ENCODE measurements at regions not wholly inside any gene's neighbourhood (a gene's known extent, or its start where the extent isn't known, plus 50 kb on each side); places are given as distances from the start of the nearest gene placed in this dataset.

DNA sequence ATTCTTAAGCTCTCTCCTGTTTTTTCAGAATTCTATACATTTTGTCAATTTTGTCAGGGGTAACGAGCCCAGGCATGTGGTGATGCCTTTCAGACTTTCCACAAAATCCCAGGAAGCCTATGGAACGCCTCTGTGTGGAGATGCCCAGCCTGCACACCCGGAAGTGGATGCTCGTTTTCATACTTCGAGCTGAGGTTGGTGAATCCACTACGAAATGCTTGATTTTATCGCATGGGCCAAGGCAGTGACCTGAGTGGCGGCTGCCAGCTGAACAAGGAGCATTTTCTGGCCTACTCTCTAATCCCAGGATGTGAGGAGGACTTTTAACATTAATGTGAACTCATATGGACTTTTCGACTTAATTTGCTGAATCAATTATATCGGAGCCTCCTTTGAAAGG is 426.7 kb upstream of the B3GAT1 start:
- peaks cover 3% of the 10 kb centered on the region for H3K9me3 Mint-ChIP-seq (ENCODE audit: unreplicated experiment)
- Histone ChIP-seq H3K4me1 (ENCODE audit: insufficient read depth, low read length) (no peaks in the 10 kb centered on the region), H3K4me2 (ENCODE audit: low read length) (no peak overlapping the region), H3K9me3 (ENCODE audit: insufficient read depth, low read depth, low read length) (no peaks in the 10 kb centered on the region), H3K9ac (ENCODE audit: low read length) (no peak overlapping the region), H2AFZ (ENCODE audit: low read depth, low read length) (no peak overlapping the region), H3K27ac (ENCODE audit: low read depth, low read length) (no peak overlapping the region), H3K79me2 (ENCODE audit: insufficient read depth, low read length) (no peaks in the 10 kb centered on the region), H4K20me1 (ENCODE audit: insufficient read depth, low read length) (no peaks in the 10 kb centered on the region), H3K36me3 (ENCODE audit: insufficient read depth, low read length) (no peaks in the 10 kb centered on the region), H3K27me3 (ENCODE audit: insufficient read depth, low read length) (no peaks in the 10 kb centered on the region), H3K4me3 (ENCODE audit: insufficient read depth, low read depth, low read length) (no peak overlapping the region)
- H3K4me3 Mint-ChIP-seq (ENCODE audit: unreplicated experiment) = no peak overlapping the region
- FAIRE-seq (no peak), DNase-seq (ENCODE audit: low read depth) (no peak)
- H3K27ac Mint-ChIP-seq (ENCODE audit: unreplicated experiment) = no peak overlapping the region
- TF ChIP-seq EZH2 (IDR thresholded peaks at IDR 0.05; ENCODE audit: insufficient read depth, low read length) = no peak
- TF ChIP-seq, protein P1, sequence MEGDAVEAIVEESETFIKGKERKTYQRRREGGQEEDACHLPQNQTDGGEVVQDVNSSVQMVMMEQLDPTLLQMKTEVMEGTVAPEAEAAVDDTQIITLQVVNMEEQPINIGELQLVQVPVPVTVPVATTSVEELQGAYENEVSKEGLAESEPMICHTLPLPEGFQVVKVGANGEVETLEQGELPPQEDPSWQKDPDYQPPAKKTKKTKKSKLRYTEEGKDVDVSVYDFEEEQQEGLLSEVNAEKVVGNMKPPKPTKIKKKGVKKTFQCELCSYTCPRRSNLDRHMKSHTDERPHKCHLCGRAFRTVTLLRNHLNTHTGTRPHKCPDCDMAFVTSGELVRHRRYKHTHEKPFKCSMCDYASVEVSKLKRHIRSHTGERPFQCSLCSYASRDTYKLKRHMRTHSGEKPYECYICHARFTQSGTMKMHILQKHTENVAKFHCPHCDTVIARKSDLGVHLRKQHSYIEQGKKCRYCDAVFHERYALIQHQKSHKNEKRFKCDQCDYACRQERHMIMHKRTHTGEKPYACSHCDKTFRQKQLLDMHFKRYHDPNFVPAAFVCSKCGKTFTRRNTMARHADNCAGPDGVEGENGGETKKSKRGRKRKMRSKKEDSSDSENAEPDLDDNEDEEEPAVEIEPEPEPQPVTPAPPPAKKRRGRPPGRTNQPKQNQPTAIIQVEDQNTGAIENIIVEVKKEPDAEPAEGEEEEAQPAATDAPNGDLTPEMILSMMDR (IDR thresholded peaks at IDR 0.05; ENCODE audit: insufficient read depth, low read depth, low read length) = no peak
- H3K27me3 Mint-ChIP-seq (ENCODE audit: low read depth, unreplicated experiment) = peaks cover 49% of the 10 kb centered on the region
- H3K4me1 Mint-ChIP-seq (ENCODE audit: low read depth, unreplicated experiment) = no peaks in the 10 kb centered on the region
- H3K36me3 Mint-ChIP-seq (ENCODE audit: low read depth, unreplicated experiment) = no peaks in the 10 kb centered on the region

DNA sequence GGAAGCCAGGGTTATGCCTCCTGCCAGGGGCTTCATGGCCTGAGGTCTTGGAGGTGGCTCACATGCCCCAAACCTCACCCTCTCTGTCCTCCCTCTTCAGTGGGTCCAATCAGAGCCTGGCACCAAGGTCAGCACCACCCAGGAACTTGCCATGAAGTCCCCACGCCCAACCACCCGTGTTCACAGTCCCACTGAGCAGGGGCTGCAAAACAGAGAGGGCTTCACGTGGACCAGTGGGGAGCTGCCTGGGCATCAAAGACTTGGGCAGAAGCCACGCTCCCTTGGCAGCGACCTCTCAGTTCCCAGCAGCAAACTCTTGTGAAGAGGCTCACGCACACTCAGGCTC is 425.8 kb upstream of the B3GAT1 start:
- TF ChIP-seq EZH2 (IDR thresholded peaks at IDR 0.05; ENCODE audit: insufficient read depth, low read length) = no peak
- TF ChIP-seq, protein P1 (IDR thresholded peaks at IDR 0.05; ENCODE audit: insufficient read depth, low read depth, low read length) = no peak
- Histone ChIP-seq H2AFZ (ENCODE audit: low read depth, low read length) (no peak overlapping the region), H3K9ac (ENCODE audit: low read length) (no peak overlapping the region), H3K9me3 (ENCODE audit: insufficient read depth, low read depth, low read length) (no peaks in the 10 kb centered on the region), H3K4me2 (ENCODE audit: low read length) (no peak overlapping the region), H3K36me3 (ENCODE audit: insufficient read depth, low read length) (no peaks in the 10 kb centered on the region), H3K4me3 (ENCODE audit: insufficient read depth, low read depth, low read length) (no peak overlapping the region), H3K27me3 (ENCODE audit: insufficient read depth, low read length) (no peaks in the 10 kb centered on the region), H4K20me1 (ENCODE audit: insufficient read depth, low read length) (no peaks in the 10 kb centered on the region), H3K27ac (ENCODE audit: low read depth, low read length) (no peak overlapping the region), H3K79me2 (ENCODE audit: insufficient read depth, low read length) (no peaks in the 10 kb centered on the region), H3K4me1 (ENCODE audit: insufficient read depth, low read length) (no peaks in the 10 kb centered on the region)
- no peak for FAIRE-seq
- Mint-ChIP-seq H3K27ac (ENCODE audit: unreplicated experiment) (no peak overlapping the region), H3K4me3 (ENCODE audit: unreplicated experiment) (no peak overlapping the region), H3K27me3 (ENCODE audit: low read depth, unreplicated experiment) (peaks cover 46% of the 10 kb centered on the region), H3K4me1 (ENCODE audit: low read depth, unreplicated experiment) (no peaks in the 10 kb centered on the region), H3K9me3 (ENCODE audit: unreplicated experiment) (peaks cover 3% of the 10 kb centered on the region), H3K36me3 (ENCODE audit: low read depth, unreplicated experiment) (no peaks in the 10 kb centered on the region)
- no peak for DNase-seq (ENCODE audit: low read depth)

DNA sequence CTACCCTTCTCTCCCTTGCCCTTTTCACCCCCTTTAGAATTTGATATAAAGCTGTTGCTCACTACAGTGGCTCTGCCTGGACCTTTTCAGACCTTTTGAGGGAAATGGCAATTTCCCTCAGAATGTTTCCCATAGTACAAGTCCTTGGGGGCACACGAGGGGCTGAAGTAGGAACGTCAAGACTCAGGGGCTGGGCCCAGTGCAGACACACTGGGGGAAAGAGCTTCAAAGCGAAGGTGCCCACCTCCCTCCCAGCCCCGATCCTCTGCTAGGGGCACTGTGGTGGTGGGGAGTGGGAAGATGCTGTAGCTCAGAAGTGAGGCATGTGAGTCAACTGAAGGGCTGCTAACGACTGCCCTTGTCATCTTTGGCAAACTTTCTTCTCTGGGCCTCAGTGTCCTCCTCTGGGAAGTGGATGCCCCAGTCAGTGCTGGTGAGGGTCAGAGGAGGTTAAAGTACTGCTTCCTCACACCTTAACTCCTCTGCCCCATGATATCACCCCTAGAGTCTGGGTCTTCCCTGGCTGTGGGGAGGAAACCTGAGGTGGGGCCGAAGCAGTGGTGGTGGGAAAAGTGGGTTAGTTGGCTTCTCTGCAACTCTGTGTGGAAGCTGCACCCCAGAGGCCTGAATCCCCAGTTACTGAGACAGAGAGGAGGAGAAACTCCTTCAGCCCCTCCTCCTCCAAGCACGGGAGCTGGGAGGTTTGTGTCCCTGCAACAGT is 425.3 kb upstream of the B3GAT1 start:
- no peaks in the 10 kb centered on the region for H3K36me3 Mint-ChIP-seq (ENCODE audit: low read depth, unreplicated experiment)
- Histone ChIP-seq H2AFZ (ENCODE audit: low read depth, low read length) (no peak overlapping the region), H4K20me1 (ENCODE audit: insufficient read depth, low read length) (no peaks in the 10 kb centered on the region), H3K9me3 (ENCODE audit: insufficient read depth, low read depth, low read length) (no peaks in the 10 kb centered on the region), H3K9ac (ENCODE audit: low read length) (no peak overlapping the region), H3K36me3 (ENCODE audit: insufficient read depth, low read length) (no peaks in the 10 kb centered on the region), H3K79me2 (ENCODE audit: insufficient read depth, low read length) (no peaks in the 10 kb centered on the region), H3K27me3 (ENCODE audit: insufficient read depth, low read length) (no peaks in the 10 kb centered on the region), H3K4me3 (ENCODE audit: insufficient read depth, low read depth, low read length) (no peak overlapping the region), H3K4me2 (ENCODE audit: low read length) (no peak overlapping the region), H3K27ac (ENCODE audit: low read depth, low read length) (no peak overlapping the region), H3K4me1 (ENCODE audit: insufficient read depth, low read length) (no peaks in the 10 kb centered on the region)
- no peak overlapping the region for H3K4me3 Mint-ChIP-seq (ENCODE audit: unreplicated experiment)
- peaks cover 40% of the 10 kb centered on the region for H3K27me3 Mint-ChIP-seq (ENCODE audit: low read depth, unreplicated experiment)
- H3K9me3 Mint-ChIP-seq (ENCODE audit: unreplicated experiment) = peaks cover 3% of the 10 kb centered on the region
- DNase-seq (ENCODE audit: low read depth) (no peak), FAIRE-seq (no peak)
- TF ChIP-seq EZH2 (IDR thresholded peaks at IDR 0.05; ENCODE audit: insufficient read depth, low read length) = no peak
- TF ChIP-seq, protein P1 (IDR thresholded peaks at IDR 0.05; ENCODE audit: insufficient read depth, low read depth, low read length) = no peak
- no peaks in the 10 kb centered on the region for H3K4me1 Mint-ChIP-seq (ENCODE audit: low read depth, unreplicated experiment)
- no peak overlapping the region for H3K27ac Mint-ChIP-seq (ENCODE audit: unreplicated experiment)

Measured in astrocyte (in vitro differentiated cells and primary cell).